Neutrophil (primary cell): ENCODE measurements at regions not wholly inside any gene's neighbourhood (a gene's known extent, or its start where the extent isn't known, plus 50 kb on each side); places are given as distances from the start of the nearest gene placed in this dataset.

Experiments
- H3K27ac ChIP-seq: fragments of 200-600 bp; sonication (generic); 2 replicates; pipeline ENCODE4 v1.5.1; 2016; ENCODE audit warnings: mild to moderate bottlenecking, moderate library complexity
- H3K27me3 ChIP-seq: fragments of 200-600 bp; sonication (generic); 2 replicates; pipeline ENCODE4 v1.6.0; 2016; ENCODE audit warnings: mild to moderate bottlenecking
- H3K36me3 ChIP-seq: fragments of 200-600 bp; sonication (generic); 2 replicates; pipeline ENCODE4 v1.5.1; 2017
- H3K4me1 ChIP-seq, 2 experiments: fragments of 200-600 bp in 1 of 2; sonication (generic) in 1 of 2; 1 replicate in 1 of 2; 2 replicates in 1 of 2; pipeline versions ENCODE4 v1.5.1 to v1.6.1; 2013 to 2016; ENCODE audit warnings: low read depth in 1 of 2, low read length in 1 of 2, mild to moderate bottlenecking in 1 of 2, moderate library complexity in 1 of 2; ENCODE audit not compliant: control insufficient read depth in 1 of 2, insufficient read depth in 1 of 2
- H3K4me3 ChIP-seq, 2 experiments: fragments of 200-600 bp in 1 of 2; sonication (generic) in 1 of 2; 1 replicate in 1 of 2; 2 replicates in 1 of 2; pipeline ENCODE4 v1.5.1; 2013 to 2016; ENCODE audit warnings: low read depth in 1 of 2, low read length in 1 of 2, mild to moderate bottlenecking in 1 of 2, moderate library complexity in 1 of 2
- H3K9me3 ChIP-seq: fragments of 200-600 bp; sonication (generic); 2 replicates; pipeline ENCODE4 v1.5.1; 2016
- TF ChIP-seq, protein P1 (sequence below): fragments of 200-600 bp; sonication (generic); IDR thresholded peaks from 2 replicates; pipeline ENCODE4 v1.5.1; 2016; ENCODE audit warnings: antibody characterized with exemption

DNA sequence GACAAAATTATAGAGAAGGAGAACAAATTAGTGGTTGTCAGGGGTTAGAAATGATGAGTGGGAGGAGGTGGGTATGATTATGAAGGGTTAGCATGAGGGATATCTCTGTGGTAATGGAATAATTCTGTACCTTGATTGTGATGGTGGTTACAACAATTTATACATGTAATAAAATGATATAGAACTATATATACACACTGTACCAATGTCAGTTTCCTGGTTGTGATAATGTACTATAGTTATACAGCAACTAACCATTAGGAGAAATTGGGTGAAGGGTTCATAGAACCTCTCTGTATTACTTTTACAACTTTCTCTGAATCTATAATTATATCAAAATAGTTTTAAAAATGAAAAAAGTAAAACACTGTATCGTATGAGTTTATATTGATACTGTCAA, 148.1 kb downstream of the ZNF621 start:
- TF ChIP-seq, protein P1, sequence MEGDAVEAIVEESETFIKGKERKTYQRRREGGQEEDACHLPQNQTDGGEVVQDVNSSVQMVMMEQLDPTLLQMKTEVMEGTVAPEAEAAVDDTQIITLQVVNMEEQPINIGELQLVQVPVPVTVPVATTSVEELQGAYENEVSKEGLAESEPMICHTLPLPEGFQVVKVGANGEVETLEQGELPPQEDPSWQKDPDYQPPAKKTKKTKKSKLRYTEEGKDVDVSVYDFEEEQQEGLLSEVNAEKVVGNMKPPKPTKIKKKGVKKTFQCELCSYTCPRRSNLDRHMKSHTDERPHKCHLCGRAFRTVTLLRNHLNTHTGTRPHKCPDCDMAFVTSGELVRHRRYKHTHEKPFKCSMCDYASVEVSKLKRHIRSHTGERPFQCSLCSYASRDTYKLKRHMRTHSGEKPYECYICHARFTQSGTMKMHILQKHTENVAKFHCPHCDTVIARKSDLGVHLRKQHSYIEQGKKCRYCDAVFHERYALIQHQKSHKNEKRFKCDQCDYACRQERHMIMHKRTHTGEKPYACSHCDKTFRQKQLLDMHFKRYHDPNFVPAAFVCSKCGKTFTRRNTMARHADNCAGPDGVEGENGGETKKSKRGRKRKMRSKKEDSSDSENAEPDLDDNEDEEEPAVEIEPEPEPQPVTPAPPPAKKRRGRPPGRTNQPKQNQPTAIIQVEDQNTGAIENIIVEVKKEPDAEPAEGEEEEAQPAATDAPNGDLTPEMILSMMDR: no peak

DNA sequence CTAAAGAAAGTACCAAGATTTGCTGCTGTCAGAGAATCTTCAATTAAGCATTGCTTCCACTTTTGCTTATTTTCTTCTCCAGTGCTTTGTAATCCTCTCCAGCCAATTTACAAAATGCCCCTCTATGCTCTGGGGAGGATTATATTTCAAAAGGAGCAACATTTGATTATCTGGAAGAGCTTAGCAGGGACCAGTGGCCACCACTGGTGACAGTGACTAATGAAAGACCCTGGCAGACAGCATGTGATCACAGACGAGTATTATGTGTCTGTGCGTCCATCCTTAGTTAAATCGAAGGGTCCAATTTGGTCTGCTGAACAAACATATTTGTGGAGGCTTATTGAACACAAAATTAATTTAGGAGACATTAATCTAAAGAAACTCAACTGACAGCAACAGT, 152.6 kb downstream of the ZNF621 start:
- TF ChIP-seq, protein P1: no peak
- Histone ChIP-seq H3K36me3 (no peaks in the 10 kb centered on the region), H3K9me3 (no peaks in the 10 kb centered on the region), H3K27ac (no peak overlapping the region), H3K27me3 (no peaks in the 10 kb centered on the region), H3K4me1 (no peaks in the 10 kb centered on the region), H3K4me3 (no peak overlapping the region)

More for the DNA sequence above, 148.1 kb downstream of the ZNF621 start:
- no peaks in the 10 kb centered on the region for H3K9me3 ChIP-seq
- H3K4me1 ChIP-seq: no peaks in the 10 kb centered on the region
- H3K27me3 ChIP-seq: no peaks in the 10 kb centered on the region
- H3K27ac ChIP-seq: no peak overlapping the region
- no peak overlapping the region for H3K4me3 ChIP-seq
- H3K36me3 ChIP-seq: no peaks in the 10 kb centered on the region

DNA sequence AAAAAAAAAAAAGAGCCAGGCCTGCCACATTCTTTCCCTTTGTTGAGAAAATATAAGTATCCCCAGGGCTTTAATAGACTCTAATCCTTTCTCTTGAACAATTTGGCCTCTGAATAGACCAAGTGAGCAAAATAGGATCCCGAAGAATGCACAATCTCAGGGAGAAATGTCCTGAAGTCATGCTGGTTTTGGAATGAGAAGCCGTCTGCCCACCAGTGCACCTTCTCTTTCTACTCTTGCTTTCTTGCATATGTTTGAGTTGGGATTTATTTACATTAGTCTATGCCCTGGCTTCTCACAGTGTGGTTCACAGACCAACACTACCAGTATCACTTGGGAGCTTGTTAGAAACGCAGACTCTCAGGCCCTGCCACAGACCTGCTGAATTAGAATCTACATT, 153.0 kb downstream of the ZNF621 start:
- Histone ChIP-seq H3K27me3 (no peaks in the 10 kb centered on the region), H3K4me3 (no peak overlapping the region), H3K4me1 (no peaks in the 10 kb centered on the region), H3K9me3 (no peaks in the 10 kb centered on the region), H3K27ac (no peak overlapping the region), H3K36me3 (no peaks in the 10 kb centered on the region)
- TF ChIP-seq, protein P1: no peak

DNA sequence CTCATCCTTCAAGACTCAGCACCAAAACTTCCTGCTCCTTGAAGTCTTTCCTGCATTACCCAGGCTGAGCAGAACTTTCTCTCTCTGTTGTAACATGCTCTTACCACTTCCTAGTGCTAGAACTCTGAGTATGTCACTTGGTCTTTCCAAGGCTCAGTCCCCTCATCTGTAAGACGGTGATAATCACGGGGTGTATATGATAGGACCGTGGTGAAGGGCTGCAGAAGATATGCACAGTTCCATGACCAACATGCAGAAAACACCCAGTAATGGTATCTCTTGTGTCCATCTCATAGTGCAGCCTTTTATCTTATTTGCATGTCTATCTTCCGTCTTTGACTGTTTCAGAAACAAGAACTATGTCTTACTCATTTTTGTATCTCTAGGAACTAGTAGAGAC, 154.5 kb downstream of the ZNF621 start:
- Histone ChIP-seq H3K9me3 (no peaks in the 10 kb centered on the region), H3K4me1 (no peaks in the 10 kb centered on the region), H3K27ac (no peak overlapping the region), H3K4me3 (no peak overlapping the region), H3K27me3 (no peaks in the 10 kb centered on the region), H3K36me3 (no peaks in the 10 kb centered on the region)
- TF ChIP-seq, protein P1: no peak

DNA sequence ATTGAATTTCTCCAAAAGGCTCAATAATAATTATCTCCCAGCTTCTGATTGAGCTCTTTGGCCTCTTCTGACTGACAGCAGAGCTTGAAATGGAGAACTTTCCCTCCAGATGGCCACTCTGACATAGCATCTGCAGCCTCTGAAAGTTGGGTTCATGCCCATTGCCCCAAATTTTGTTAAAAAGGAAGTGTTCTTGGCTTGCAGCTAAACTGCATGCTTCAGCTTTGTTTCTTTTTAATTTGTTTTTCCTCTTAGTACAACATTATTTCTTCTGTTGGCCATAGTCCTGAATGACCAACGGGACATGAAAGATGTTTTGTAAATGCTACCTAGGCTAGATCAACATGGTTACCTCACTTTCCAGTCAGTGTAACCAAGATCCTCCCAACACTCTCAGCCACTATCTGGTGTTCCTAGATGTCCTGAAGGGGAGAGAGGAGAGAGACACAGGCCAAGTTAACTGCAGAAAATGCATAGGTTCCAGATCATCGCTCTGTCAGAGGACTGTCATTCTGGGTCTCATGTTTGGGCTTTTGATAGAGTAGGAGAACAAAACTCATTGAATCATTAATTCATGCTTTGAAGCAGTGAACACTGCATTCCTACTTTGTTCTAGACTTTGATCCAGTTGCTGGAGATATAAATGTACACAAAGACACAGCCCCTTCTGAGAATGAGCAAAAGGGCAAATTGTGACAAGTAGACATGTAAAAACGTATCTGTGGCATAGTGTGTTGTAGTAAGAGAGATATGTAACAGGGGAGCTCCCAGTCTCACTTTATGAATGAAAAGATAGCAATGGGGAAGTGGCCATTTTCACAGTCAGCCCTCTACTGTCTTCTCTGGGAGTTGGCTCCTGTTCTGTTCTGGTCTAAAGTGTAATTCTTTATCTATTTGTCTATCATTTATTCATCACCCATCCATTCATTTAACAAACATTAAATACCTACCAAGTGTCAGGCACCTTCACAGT, 156.2 kb downstream of the ZNF621 start:
- no peaks in the 10 kb centered on the region for H3K9me3 ChIP-seq
- H3K27me3 ChIP-seq: no peaks in the 10 kb centered on the region
- TF ChIP-seq, protein P1: no peak
- no peak overlapping the region for H3K4me3 ChIP-seq
- H3K36me3 ChIP-seq: no peaks in the 10 kb centered on the region
- H3K27ac ChIP-seq: no peak overlapping the region
- no peaks in the 10 kb centered on the region for H3K4me1 ChIP-seq
